Psoas muscle (tissue), 7 donors: ENCODE measurements at regions not wholly inside any gene's neighbourhood (a gene's known extent, or its start where the extent isn't known, plus 50 kb on each side); places are given as distances from the start of the nearest gene placed in this dataset.

Experiments
- ATAC-seq, 4 donors: fragments of 200-7000 bp; cut with Tn5 transposase; one replicate each; pipeline ENCODE4 v1.9.1; 2020; ENCODE audit warnings: moderate library complexity in 3 of 4, mild to moderate bottlenecking in 2 of 4
- DNase-seq, 2 donors: peaks; one replicate each; pipeline ENCODE4 v3.0.0-alpha.2; 2020
- H3K27ac ChIP-seq: fragments of 200-600 bp; one replicate; pipeline ENCODE4 v1.8.0; 2022
- H3K27me3 ChIP-seq, 3 donors: fragments of 200-600 bp in 1 of 3; one replicate each; pipeline versions ENCODE4 v1.6.1 to v1.8.0; 2013 to 2022; ENCODE audit warnings: low read length in 2 of 3, mild to moderate bottlenecking in 2 of 3, moderate library complexity in 1 of 3; ENCODE audit not compliant: insufficient read depth in 3 of 3
- H3K36me3 ChIP-seq, 2 donors: fragments of 200-600 bp in 1 of 2; one replicate each; pipeline versions ENCODE4 v1.6.1 to v1.8.0; 2013 to 2022; ENCODE audit warnings: low read depth in 1 of 2, mild to moderate bottlenecking in 1 of 2, moderate library complexity in 1 of 2; ENCODE audit not compliant: insufficient read depth in 1 of 2
- H3K4me1 ChIP-seq: fragments of 200-600 bp; one replicate; pipeline ENCODE4 v1.8.0; 2022
- H3K4me3 ChIP-seq: fragments of 200-600 bp; one replicate; pipeline ENCODE4 v1.8.0; 2022; ENCODE audit warnings: mild to moderate bottlenecking
- H3K9me3 ChIP-seq: fragments of 200-600 bp; one replicate; pipeline ENCODE4 v1.8.0; 2022
- WGBS, 3 donors: extraction: QIAGEN DNeasy Blood & Tissue Kit; methylation state at CpG; one replicate each; pipeline versions ENCODE4 v1.1.6 to v1.1.7; 2013; 5-methylcytosine and 5-hydroxymethylcytosine counted together
- intact Hi-C, 2 donors: fragments of 100-400 bp; cut with DNase I; formaldehyde crosslinking; loops; one replicate each; pipeline versions ENCODE4 v1.11.0 to v1.14.2; 2022
- TF ChIP-seq, protein P1 (sequence below): fragments of 200-600 bp; IDR thresholded peaks from one replicate; pipeline ENCODE4 v1.8.0; 2022; ENCODE audit warnings: antibody characterized with exemption
- donor health status: healthy with polysubstance abuse.
- donor health status: DM: no; HTN: no; CAD: no; lungs with moderate emphysema.
- donor health status: Bipolar disorder and iron deficiency.
- donor health status: healthy.
- donor health status: DM: yes; HTN: yes; CAD: no.
- donor health status: DM: no; HTN: no; CAD: no.
- donor health status: DM: yes; HTN: yes; CAD: no.

- no peak overlapping the region for H3K27ac ChIP-seq
- 84 to 88% (median 88%) methylated on average over 6 of the region's 6 CpGs for WGBS, 3 donors
- H3K4me1 ChIP-seq: no peaks in the 10 kb centered on the region
- TF ChIP-seq, protein P1, sequence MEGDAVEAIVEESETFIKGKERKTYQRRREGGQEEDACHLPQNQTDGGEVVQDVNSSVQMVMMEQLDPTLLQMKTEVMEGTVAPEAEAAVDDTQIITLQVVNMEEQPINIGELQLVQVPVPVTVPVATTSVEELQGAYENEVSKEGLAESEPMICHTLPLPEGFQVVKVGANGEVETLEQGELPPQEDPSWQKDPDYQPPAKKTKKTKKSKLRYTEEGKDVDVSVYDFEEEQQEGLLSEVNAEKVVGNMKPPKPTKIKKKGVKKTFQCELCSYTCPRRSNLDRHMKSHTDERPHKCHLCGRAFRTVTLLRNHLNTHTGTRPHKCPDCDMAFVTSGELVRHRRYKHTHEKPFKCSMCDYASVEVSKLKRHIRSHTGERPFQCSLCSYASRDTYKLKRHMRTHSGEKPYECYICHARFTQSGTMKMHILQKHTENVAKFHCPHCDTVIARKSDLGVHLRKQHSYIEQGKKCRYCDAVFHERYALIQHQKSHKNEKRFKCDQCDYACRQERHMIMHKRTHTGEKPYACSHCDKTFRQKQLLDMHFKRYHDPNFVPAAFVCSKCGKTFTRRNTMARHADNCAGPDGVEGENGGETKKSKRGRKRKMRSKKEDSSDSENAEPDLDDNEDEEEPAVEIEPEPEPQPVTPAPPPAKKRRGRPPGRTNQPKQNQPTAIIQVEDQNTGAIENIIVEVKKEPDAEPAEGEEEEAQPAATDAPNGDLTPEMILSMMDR: no peak
- ATAC-seq (no peak), DNase-seq (no peak)
- no peaks in the 10 kb centered on the region for H3K9me3 ChIP-seq
- H3K36me3 ChIP-seq: no peaks in the 10 kb centered on the region
- intact Hi-C loops: no loop called here
- H3K4me3 ChIP-seq: no peak overlapping the region
- H3K27me3 ChIP-seq: no peaks in the 10 kb centered on the region
Measured at GRCh38 chr5:27742805-27743204, 704.4 kb upstream of the CDH9 start.

GRCh38 chr5:27734838-27735237 lies 696.5 kb upstream of the CDH9 start:
- intact Hi-C loops: no loop called here
- TF ChIP-seq, protein P1: no peak
- Histone ChIP-seq H3K4me3 (no peak overlapping the region), H3K36me3 (no peaks in the 10 kb centered on the region), H3K27ac (no peak overlapping the region), H3K9me3 (no peaks in the 10 kb centered on the region), H3K4me1 (no peaks in the 10 kb centered on the region), H3K27me3 (no peaks in the 10 kb centered on the region)
- no peak for DNase-seq
- ATAC-seq: no peak
- 71 to 79% (median 75%) methylated on average over 1 of the region's 1 CpG for WGBS, 3 donors

DNA sequence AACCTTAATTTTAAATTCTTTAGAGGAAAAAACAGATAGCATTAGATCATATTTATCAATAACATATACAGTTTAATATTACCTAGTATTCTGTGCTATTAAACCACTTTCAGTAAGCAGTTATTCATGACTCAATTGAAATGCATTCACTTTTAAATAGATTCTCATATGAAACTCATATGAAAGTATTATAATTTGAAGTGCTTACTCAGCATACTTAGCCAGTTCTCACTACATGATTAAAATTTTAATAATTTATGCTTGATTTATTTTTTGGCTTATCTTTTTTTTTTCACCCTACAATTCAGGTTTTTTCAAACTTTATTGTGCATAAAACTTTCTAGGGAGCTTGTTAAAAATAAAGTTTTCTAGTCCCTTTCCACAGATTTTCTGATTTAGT lies 694.9 kb upstream of the CDH9 start:
- DNase-seq (no peak), ATAC-seq (no peak)
- no peaks in the 10 kb centered on the region for H3K4me1 ChIP-seq
- no peaks in the 10 kb centered on the region for H3K36me3 ChIP-seq
- TF ChIP-seq, protein P1: no peak
- no peak overlapping the region for H3K4me3 ChIP-seq
- H3K27ac ChIP-seq: no peak overlapping the region
- H3K27me3 ChIP-seq: no peaks in the 10 kb centered on the region
- H3K9me3 ChIP-seq: no peaks in the 10 kb centered on the region
- intact Hi-C loops: no loop called here

DNA sequence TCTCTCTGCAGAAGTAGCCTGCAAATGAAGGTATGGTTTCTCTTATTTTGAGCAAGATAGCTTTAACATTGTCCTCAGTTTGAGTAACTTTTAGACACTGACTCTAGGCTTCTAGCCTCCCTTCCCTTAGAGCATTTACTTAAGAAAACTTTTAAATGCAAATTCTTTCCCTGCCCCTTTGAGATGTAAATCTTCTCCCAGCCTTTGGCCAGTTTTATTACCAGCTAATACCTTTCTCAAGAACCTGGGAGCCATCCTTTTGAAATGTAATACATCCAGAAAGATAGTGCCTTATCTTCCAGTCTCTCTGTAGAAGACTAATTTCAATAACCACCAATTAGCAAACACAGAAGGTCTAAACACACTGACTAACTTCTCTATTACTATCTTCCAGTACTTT lies 688.9 kb upstream of the CDH9 start:
- no peaks in the 10 kb centered on the region for H3K4me1 ChIP-seq
- TF ChIP-seq, protein P1: no peak
- H3K36me3 ChIP-seq: no peaks in the 10 kb centered on the region
- DNase-seq (no peak), ATAC-seq (no peak)
- H3K27ac ChIP-seq: no peak overlapping the region
- intact Hi-C loops: no loop called here
- H3K4me3 ChIP-seq: no peak overlapping the region
- H3K27me3 ChIP-seq: no peaks in the 10 kb centered on the region
- no peaks in the 10 kb centered on the region for H3K9me3 ChIP-seq

DNA sequence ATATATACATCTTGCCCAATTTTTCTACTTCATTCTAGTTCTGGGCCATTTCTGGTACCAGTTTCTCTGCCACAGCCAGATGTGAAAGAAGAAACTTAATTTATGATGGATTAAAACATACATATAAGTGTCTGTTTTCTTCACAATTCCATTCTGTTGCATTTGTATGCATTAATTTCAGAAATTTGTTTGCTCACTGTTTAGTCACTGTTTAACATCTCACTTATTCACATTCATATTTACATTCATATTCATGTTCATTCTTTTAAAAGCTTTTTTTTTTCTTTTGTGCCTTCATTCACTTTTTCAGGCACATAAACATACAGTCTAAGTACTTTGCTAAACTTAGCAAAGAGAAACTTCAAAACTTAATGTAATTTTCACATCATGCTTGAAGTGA lies 684.0 kb upstream of the CDH9 start:
- Histone ChIP-seq H3K27me3 (no peaks in the 10 kb centered on the region), H3K27ac (no peak overlapping the region), H3K9me3 (no peaks in the 10 kb centered on the region), H3K4me1 (no peaks in the 10 kb centered on the region), H3K4me3 (no peak overlapping the region), H3K36me3 (no peaks in the 10 kb centered on the region)
- intact Hi-C loops: no loop called here
- TF ChIP-seq, protein P1: no peak
- ATAC-seq (no peak), DNase-seq (no peak)
